Astrocyte (in vitro differentiated cells and primary cell): ENCODE measurements at regions not wholly inside any gene's neighbourhood (a gene's known extent, or its start where the extent isn't known, plus 50 kb on each side); places are given as distances from the start of the nearest gene placed in this dataset.

Experiments used
- DNase-seq: peaks from one replicate; pipeline ENCODE4 v3.0.0-alpha.2; 2010; ENCODE audit warnings: low read depth
- FAIRE-seq: peaks from 2 replicates; lab custom pipeline; 2011; peaks lifted over from hg19 to GRCh38; lab: Jason Lieb, UNC
- H2AFZ ChIP-seq: 2 replicates; pipeline ENCODE4 v1.6.0; 2012; ENCODE audit warnings: low read depth, low read length, inconsistent platforms
- H3K27ac ChIP-seq: 2 replicates; pipeline ENCODE4 v1.5.1; 2011; ENCODE audit warnings: low read depth, low read length, inconsistent platforms
- H3K27me3 ChIP-seq: 2 replicates; pipeline ENCODE4 v1.6.0; 2011; ENCODE audit warnings: low read length, inconsistent platforms; ENCODE audit not compliant: insufficient read depth
- H3K36me3 ChIP-seq: 2 replicates; pipeline ENCODE4 v1.5.1; 2011; ENCODE audit warnings: low read length, inconsistent platforms; ENCODE audit not compliant: insufficient read depth
- H3K4me1 ChIP-seq: 2 replicates; pipeline ENCODE4 v1.5.1; 2011; ENCODE audit warnings: low read length, inconsistent platforms; ENCODE audit not compliant: insufficient read depth
- H3K4me2 ChIP-seq: 2 replicates; pipeline ENCODE4 v1.6.0; 2012; ENCODE audit warnings: low read length, inconsistent platforms
- H3K4me3 ChIP-seq: 2 replicates; pipeline ENCODE4 v1.5.1; 2011; ENCODE audit warnings: low read depth, mild to moderate bottlenecking, low read length, inconsistent platforms; ENCODE audit not compliant: insufficient read depth
- H3K79me2 ChIP-seq: 2 replicates; pipeline ENCODE4 v1.6.0; 2012; ENCODE audit warnings: mild to moderate bottlenecking, low read length, inconsistent platforms; ENCODE audit not compliant: insufficient read depth
- H3K9ac ChIP-seq: 2 replicates; pipeline ENCODE4 v1.6.0; 2012; ENCODE audit warnings: mild to moderate bottlenecking, low read length, inconsistent platforms
- H3K9me3 ChIP-seq: 2 replicates; pipeline ENCODE4 v1.5.1; 2012; ENCODE audit warnings: low read depth, mild to moderate bottlenecking, low read length, inconsistent platforms; ENCODE audit not compliant: insufficient read depth
- H4K20me1 ChIP-seq: 2 replicates; pipeline ENCODE4 v1.6.0; 2012; ENCODE audit warnings: low read length, inconsistent platforms; ENCODE audit not compliant: insufficient read depth
- H3K27ac Mint-ChIP-seq: one replicate; pipeline ENCODE4 v1.8.0; 2021; ENCODE audit warnings: mild to moderate bottlenecking, mixed read lengths; ENCODE audit not compliant: unreplicated experiment
- H3K27me3 Mint-ChIP-seq: one replicate; pipeline ENCODE4 v1.8.0; 2021; ENCODE audit warnings: low read depth, mixed read lengths; ENCODE audit not compliant: unreplicated experiment
- H3K36me3 Mint-ChIP-seq: one replicate; pipeline ENCODE4 v1.8.0; 2021; ENCODE audit warnings: low read depth, mixed read lengths; ENCODE audit not compliant: unreplicated experiment
- H3K4me1 Mint-ChIP-seq: one replicate; pipeline ENCODE4 v1.8.0; 2021; ENCODE audit warnings: low read depth, mixed read lengths; ENCODE audit not compliant: unreplicated experiment
- H3K4me3 Mint-ChIP-seq: one replicate; pipeline ENCODE4 v1.8.0; 2021; ENCODE audit warnings: mild to moderate bottlenecking, moderate library complexity, mixed read lengths; ENCODE audit not compliant: unreplicated experiment
- H3K9me3 Mint-ChIP-seq: one replicate; pipeline ENCODE4 v1.8.0; 2021; ENCODE audit warnings: mild to moderate bottlenecking, mixed read lengths; ENCODE audit not compliant: unreplicated experiment
- EZH2 ChIP-seq: IDR thresholded peaks from 2 replicates; pipeline ENCODE4 v1.6.1; 2012; ENCODE audit warnings: mild to moderate bottlenecking, low read length, inconsistent platforms; ENCODE audit not compliant: insufficient read depth
- TF ChIP-seq, protein P1 (sequence below): IDR thresholded peaks from 2 replicates; pipeline ENCODE4 v1.5.1; 2011; ENCODE audit warnings: low read depth, mild to moderate bottlenecking, inconsistent platforms, low read length, moderate library complexity; ENCODE audit not compliant: insufficient read depth

DNA sequence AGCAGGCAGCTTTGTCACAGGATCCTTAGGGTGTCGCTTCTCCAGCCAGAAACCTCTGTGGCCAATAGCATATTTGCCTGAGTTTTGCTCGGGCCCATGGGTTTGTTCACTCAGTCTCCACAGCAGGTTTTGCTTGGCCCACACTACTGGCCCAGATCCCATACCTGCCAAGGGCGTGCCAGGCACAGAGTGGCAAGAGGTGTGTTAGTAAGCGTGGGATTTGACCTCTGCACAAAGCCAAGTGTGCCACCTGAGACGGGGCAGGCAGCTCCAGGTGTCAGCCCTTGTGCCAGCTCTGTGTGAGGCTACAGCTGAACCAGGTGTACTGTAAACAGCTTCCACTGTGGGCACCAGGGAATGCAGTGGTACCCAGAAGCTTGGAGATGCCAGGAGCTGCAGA is 2003.0 kb downstream of the C4orf33 start:
- no peak for FAIRE-seq
- Histone ChIP-seq H3K4me3 (no peak overlapping the region), H3K79me2 (no peaks in the 10 kb centered on the region), H3K4me1 (no peaks in the 10 kb centered on the region), H3K27me3 (no peaks in the 10 kb centered on the region), H3K9ac (no peak overlapping the region), H2AFZ (no peak overlapping the region), H3K36me3 (no peaks in the 10 kb centered on the region), H4K20me1 (no peaks in the 10 kb centered on the region), H3K4me2 (no peak overlapping the region), H3K27ac (no peak overlapping the region), H3K9me3 (peaks cover 3% of the 10 kb centered on the region)
- Mint-ChIP-seq H3K36me3 (no peaks in the 10 kb centered on the region), H3K4me1 (no peaks in the 10 kb centered on the region), H3K27me3 (no peaks in the 10 kb centered on the region), H3K4me3 (no peak overlapping the region), H3K9me3 (peaks cover 5% of the 10 kb centered on the region), H3K27ac (no peak overlapping the region)
- no peak for DNase-seq
- no peak for TF ChIP-seq EZH2
- TF ChIP-seq, protein P1, sequence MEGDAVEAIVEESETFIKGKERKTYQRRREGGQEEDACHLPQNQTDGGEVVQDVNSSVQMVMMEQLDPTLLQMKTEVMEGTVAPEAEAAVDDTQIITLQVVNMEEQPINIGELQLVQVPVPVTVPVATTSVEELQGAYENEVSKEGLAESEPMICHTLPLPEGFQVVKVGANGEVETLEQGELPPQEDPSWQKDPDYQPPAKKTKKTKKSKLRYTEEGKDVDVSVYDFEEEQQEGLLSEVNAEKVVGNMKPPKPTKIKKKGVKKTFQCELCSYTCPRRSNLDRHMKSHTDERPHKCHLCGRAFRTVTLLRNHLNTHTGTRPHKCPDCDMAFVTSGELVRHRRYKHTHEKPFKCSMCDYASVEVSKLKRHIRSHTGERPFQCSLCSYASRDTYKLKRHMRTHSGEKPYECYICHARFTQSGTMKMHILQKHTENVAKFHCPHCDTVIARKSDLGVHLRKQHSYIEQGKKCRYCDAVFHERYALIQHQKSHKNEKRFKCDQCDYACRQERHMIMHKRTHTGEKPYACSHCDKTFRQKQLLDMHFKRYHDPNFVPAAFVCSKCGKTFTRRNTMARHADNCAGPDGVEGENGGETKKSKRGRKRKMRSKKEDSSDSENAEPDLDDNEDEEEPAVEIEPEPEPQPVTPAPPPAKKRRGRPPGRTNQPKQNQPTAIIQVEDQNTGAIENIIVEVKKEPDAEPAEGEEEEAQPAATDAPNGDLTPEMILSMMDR = no peak

- Mint-ChIP-seq H3K4me1 (no peaks in the 10 kb centered on the region), H3K27ac (no peak overlapping the region), H3K36me3 (no peaks in the 10 kb centered on the region), H3K4me3 (no peak overlapping the region), H3K9me3 (no peaks in the 10 kb centered on the region), H3K27me3 (no peaks in the 10 kb centered on the region)
- H3K9me3 ChIP-seq = no peaks in the 10 kb centered on the region
- DNase-seq (no peak), FAIRE-seq (no peak)
- no peaks in the 10 kb centered on the region for H3K79me2 ChIP-seq
- H3K36me3 ChIP-seq = no peaks in the 10 kb centered on the region
- no peak overlapping the region for H3K9ac ChIP-seq
- H3K27ac ChIP-seq = no peak overlapping the region
- H3K4me2 ChIP-seq = no peak overlapping the region
- H4K20me1 ChIP-seq = no peaks in the 10 kb centered on the region
- H2AFZ ChIP-seq = no peak overlapping the region
- no peaks in the 10 kb centered on the region for H3K4me1 ChIP-seq
- TF ChIP-seq, protein P1 = no peak
- no peak for TF ChIP-seq EZH2
- no peak overlapping the region for H3K4me3 ChIP-seq
- H3K27me3 ChIP-seq = no peaks in the 10 kb centered on the region
Measured at GRCh38 chr4:131113273-131113672, 2017.3 kb downstream of the C4orf33 start.

DNA sequence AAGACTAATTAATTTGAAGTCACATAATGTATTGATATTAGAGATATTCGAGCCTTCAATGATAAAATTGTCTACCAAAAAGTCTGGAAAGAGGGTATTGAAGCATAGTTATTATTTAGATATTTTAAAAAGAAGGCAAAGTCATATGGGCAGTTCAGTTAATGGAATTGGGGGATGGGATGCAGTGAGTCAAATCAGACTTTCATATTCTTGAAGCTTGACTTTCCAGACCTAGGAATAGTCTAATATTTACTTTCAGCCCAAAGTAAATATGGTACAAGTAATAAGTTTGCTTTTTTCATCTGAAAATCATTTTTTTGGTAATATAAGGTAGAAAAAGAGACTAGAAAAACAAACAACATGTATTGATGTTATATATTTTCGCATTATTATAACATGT is 2017.8 kb downstream of the C4orf33 start:
- DNase-seq (no peak), FAIRE-seq (no peak)
- no peak overlapping the region for H3K4me2 ChIP-seq
- no peak overlapping the region for H3K4me3 Mint-ChIP-seq
- TF ChIP-seq EZH2 = no peak
- TF ChIP-seq, protein P1 = no peak
- no peaks in the 10 kb centered on the region for H4K20me1 ChIP-seq
- no peak overlapping the region for H3K4me3 ChIP-seq
- H3K79me2 ChIP-seq = no peaks in the 10 kb centered on the region
- H3K9me3 ChIP-seq = no peaks in the 10 kb centered on the region
- no peaks in the 10 kb centered on the region for H3K36me3 ChIP-seq
- no peaks in the 10 kb centered on the region for H3K27me3 Mint-ChIP-seq
- H3K36me3 Mint-ChIP-seq = no peaks in the 10 kb centered on the region
- H3K4me1 ChIP-seq = no peaks in the 10 kb centered on the region
- H3K27me3 ChIP-seq = no peaks in the 10 kb centered on the region
- H3K4me1 Mint-ChIP-seq = no peaks in the 10 kb centered on the region
- no peak overlapping the region for H3K27ac Mint-ChIP-seq
- H3K9me3 Mint-ChIP-seq = no peaks in the 10 kb centered on the region
- no peak overlapping the region for H3K27ac ChIP-seq
- no peak overlapping the region for H3K9ac ChIP-seq
- H2AFZ ChIP-seq = no peak overlapping the region
